ENCODE measurements at regions not wholly inside any gene's neighbourhood (a gene's known extent, or its start where the extent isn't known, plus 50 kb on each side); places are given as distances from the start of the nearest gene placed in this dataset.

- TF ChIP-seq CTCF (IDR thresholded peaks at IDR 0.05; ENCODE audit: poor library complexity) (no peak), EZH2 (IDR thresholded peaks at IDR 0.05; ENCODE audit: borderline replicate concordance) (no peak), EZH2phosphoT487 (IDR thresholded peaks at IDR 0.05; ENCODE audit: low read depth, severe bottlenecking, unreplicated experiment) (no peak)
Measured at GRCh38 chr13:74929436-74929835, 552.5 kb downstream of the TBC1D4 start.
